ENCODE measurements at regions not wholly inside any gene's neighbourhood (a gene's known extent, or its start where the extent isn't known, plus 50 kb on each side); places are given as distances from the start of the nearest gene placed in this dataset.

DNA sequence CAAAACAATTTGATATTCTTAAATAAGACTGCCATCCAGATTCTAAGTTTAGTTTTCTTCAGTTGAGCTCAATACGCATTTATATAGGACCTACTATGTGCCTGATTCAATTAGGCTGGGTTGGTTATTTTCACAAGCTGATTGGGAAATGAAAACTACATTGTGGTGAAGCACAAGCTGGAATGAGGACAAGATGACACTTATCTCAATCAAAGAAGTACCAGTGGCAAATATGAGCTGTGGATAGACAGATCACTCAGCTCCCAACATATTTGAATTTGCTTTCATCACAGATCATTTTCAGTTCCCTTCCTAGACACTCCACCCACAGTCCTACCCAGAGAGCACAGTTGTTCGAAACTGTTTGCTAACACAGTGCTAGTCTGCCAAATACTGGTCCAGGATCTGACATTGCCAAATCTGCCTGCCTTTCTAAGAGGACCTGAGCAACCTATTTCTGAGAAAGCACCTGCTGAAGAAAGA, 74.7 kb downstream of the LLPH start:
- no peaks in the 10 kb centered on the region for H3K36me3 ChIP-seq
- DNase-seq (no peak), ATAC-seq (no peak)
- TF ChIP-seq, protein P1, sequence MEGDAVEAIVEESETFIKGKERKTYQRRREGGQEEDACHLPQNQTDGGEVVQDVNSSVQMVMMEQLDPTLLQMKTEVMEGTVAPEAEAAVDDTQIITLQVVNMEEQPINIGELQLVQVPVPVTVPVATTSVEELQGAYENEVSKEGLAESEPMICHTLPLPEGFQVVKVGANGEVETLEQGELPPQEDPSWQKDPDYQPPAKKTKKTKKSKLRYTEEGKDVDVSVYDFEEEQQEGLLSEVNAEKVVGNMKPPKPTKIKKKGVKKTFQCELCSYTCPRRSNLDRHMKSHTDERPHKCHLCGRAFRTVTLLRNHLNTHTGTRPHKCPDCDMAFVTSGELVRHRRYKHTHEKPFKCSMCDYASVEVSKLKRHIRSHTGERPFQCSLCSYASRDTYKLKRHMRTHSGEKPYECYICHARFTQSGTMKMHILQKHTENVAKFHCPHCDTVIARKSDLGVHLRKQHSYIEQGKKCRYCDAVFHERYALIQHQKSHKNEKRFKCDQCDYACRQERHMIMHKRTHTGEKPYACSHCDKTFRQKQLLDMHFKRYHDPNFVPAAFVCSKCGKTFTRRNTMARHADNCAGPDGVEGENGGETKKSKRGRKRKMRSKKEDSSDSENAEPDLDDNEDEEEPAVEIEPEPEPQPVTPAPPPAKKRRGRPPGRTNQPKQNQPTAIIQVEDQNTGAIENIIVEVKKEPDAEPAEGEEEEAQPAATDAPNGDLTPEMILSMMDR (IDR thresholded peaks at IDR 0.05) = no peak
- no peak overlapping the region for H3K27ac ChIP-seq
- no peaks in the 10 kb centered on the region for H3K9me3 ChIP-seq
- no peak overlapping the region for H3K4me3 ChIP-seq
- intact Hi-C loops (cut with DNase I) = no loop called here
- H3K27me3 ChIP-seq = peaks cover 0 to 6% of the 10 kb centered on the region in 2 donors
- no peaks in the 10 kb centered on the region for H3K4me1 ChIP-seq

DNA sequence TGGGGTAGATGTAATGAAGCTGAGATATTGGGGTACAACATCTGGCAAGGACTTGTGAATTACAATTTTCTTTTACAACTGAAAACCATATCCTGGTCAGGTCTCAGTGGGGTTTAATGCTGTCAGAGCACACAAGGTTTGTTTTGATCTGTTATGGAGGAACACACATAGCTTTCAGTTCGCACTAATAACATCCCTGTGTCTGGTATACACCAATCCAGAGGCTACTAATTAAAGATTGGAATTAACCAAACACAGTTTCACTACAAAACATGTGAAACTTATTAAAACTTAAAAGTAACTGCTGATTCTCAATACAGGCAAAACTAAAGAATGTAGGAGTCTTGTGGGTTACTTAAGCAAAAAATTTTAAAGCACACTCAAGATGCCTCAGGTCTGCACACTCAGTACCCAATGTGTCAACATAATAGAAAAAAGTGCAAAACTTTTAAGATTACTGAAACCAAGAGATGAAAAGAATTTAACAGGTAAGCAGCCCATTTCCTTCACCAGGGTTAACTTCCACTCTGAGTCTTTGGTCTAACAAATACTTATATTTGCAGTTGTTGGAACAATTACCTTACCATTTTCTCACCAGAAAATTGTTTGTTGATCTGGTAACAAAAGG, 77.4 kb downstream of the LLPH start:
- Histone ChIP-seq H3K27me3 (peaks cover 0 to 6% of the 10 kb centered on the region in 2 donors), H3K4me1 (no peaks in the 10 kb centered on the region), H3K9me3 (no peaks in the 10 kb centered on the region), H3K36me3 (no peaks in the 10 kb centered on the region), H3K27ac (no peak overlapping the region), H3K4me3 (no peak overlapping the region)
- intact Hi-C loops (cut with DNase I) = no loop called here
- TF ChIP-seq, protein P1 (IDR thresholded peaks at IDR 0.05) = no peak
- ATAC-seq (no peak), DNase-seq (no peak)

DNA sequence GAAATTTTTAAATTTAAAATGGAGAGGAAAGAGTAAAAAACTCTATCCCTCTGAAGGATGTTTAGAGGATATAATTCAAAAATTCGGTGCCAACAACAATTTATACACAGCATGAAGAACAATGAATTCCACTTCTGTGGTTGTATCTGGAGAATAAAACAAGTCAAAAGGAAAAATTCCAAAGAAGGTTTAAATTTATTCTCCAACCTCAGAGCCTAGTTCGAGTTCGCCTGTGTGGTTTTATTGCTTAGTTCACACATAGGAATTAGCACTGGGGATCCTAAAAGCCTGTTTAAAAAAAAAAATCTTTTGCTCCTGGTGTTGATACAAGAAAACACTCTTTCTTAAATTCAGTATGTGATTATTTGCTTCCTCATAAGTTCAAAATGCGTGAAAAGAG, 79.2 kb downstream of the LLPH start:
- no peak for ATAC-seq
- Histone ChIP-seq H3K4me3 (no peak overlapping the region), H3K27ac (no peak overlapping the region), H3K36me3 (no peaks in the 10 kb centered on the region), H3K27me3 (peaks cover 0 to 6% of the 10 kb centered on the region in 2 donors), H3K4me1 (no peaks in the 10 kb centered on the region), H3K9me3 (no peaks in the 10 kb centered on the region)
- intact Hi-C loops (cut with DNase I) = no loop called here
- TF ChIP-seq, protein P1 (IDR thresholded peaks at IDR 0.05) = no peak
- DNase-seq = no peak

DNA sequence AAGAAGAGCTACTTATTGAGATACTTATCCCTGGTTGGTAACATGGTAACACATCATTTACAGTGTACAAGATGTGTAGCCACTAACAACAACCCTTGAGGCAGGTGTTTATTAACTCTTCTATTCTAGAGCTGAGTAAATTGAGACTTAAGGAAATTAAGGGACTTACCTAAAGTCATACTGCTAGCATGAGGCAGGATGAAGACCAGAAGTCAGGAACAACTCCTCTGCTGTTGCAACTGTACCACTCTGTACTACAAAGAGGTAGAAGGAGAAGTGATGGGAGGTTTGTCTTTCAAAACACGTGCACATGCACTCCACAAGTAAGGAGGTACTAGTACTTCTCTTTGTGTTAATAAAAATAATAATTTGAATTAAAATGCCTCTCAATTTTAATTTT, 79.9 kb downstream of the LLPH start:
- ATAC-seq = no peak
- intact Hi-C loops (cut with DNase I) = no loop called here

DNA sequence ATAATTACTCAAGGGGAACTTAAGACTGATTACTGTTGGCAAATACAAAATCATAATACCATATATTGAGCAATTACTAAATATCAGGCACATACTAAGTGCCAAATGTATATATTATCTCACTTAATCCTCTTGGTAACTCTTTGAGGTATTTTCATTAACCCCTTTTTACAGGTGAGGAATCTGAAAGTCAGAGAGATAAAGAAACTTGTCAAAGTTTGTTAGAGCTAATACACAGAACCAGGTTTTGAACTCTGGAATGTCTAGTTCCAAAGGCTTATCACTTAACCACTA, 80.3 kb downstream of the LLPH start:
- TF ChIP-seq, protein P1 (IDR thresholded peaks at IDR 0.05) = no peak

More for the DNA sequence above, 79.9 kb downstream of the LLPH start:
- H3K9me3 ChIP-seq = no peaks in the 10 kb centered on the region
- H3K4me3 ChIP-seq = no peak overlapping the region
- H3K36me3 ChIP-seq = no peaks in the 10 kb centered on the region
- H3K4me1 ChIP-seq = no peaks in the 10 kb centered on the region
- H3K27ac ChIP-seq = no peak overlapping the region
- TF ChIP-seq, protein P1 (IDR thresholded peaks at IDR 0.05) = no peak
- peaks cover 0 to 6% of the 10 kb centered on the region in 2 donors for H3K27me3 ChIP-seq
- no peak for DNase-seq

More for the DNA sequence above, 80.3 kb downstream of the LLPH start:
- DNase-seq (no peak), ATAC-seq (no peak)
- Histone ChIP-seq H3K9me3 (no peaks in the 10 kb centered on the region), H3K4me3 (no peak overlapping the region), H3K27ac (no peak overlapping the region), H3K27me3 (peaks cover 0 to 6% of the 10 kb centered on the region in 2 donors), H3K4me1 (no peaks in the 10 kb centered on the region), H3K36me3 (no peaks in the 10 kb centered on the region)
- intact Hi-C loops (cut with DNase I) = no loop called here

Measured in left lung (tissue), 4 donors.